Gastroesophageal sphincter (tissue), 3 donors: ENCODE measurements at regions not wholly inside any gene's neighbourhood (a gene's known extent, or its start where the extent isn't known, plus 50 kb on each side); places are given as distances from the start of the nearest gene placed in this dataset.

Source experiments
- POLR2A ChIP-seq, 2 donors: fragments of 450-650 bp; IDR thresholded peaks; one replicate each; pipeline ENCODE4 v1.6.1; 2017; ENCODE audit warnings: antibody characterized with exemption in 2 of 2, mild to moderate bottlenecking in 2 of 2, moderate library complexity in 1 of 2
- POLR2AphosphoS5 ChIP-seq: sonication (generic); formaldehyde crosslinking; IDR thresholded peaks from one replicate; pipeline ENCODE4 v1.6.1; 2017; ENCODE audit warnings: antibody characterized with exemption
- TF ChIP-seq, protein P1 (sequence below), 4 experiments: fragments of 200-600 bp in 2 of 4; fragments of 450-650 bp in 2 of 4; sonication (generic) in 1 of 4; IDR thresholded peaks; one replicate each; pipeline ENCODE4 v1.5.1; 2017 to 2019; ENCODE audit warnings: antibody characterized with exemption in 4 of 4, mild to moderate bottlenecking in 2 of 4, moderate library complexity in 2 of 4

- TF ChIP-seq POLR2A (IDR thresholded peaks at IDR 0.05) (no peak), POLR2AphosphoS5 (no peak)
- TF ChIP-seq, protein P1, sequence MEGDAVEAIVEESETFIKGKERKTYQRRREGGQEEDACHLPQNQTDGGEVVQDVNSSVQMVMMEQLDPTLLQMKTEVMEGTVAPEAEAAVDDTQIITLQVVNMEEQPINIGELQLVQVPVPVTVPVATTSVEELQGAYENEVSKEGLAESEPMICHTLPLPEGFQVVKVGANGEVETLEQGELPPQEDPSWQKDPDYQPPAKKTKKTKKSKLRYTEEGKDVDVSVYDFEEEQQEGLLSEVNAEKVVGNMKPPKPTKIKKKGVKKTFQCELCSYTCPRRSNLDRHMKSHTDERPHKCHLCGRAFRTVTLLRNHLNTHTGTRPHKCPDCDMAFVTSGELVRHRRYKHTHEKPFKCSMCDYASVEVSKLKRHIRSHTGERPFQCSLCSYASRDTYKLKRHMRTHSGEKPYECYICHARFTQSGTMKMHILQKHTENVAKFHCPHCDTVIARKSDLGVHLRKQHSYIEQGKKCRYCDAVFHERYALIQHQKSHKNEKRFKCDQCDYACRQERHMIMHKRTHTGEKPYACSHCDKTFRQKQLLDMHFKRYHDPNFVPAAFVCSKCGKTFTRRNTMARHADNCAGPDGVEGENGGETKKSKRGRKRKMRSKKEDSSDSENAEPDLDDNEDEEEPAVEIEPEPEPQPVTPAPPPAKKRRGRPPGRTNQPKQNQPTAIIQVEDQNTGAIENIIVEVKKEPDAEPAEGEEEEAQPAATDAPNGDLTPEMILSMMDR (IDR thresholded peaks at IDR 0.05): no peak
Measured at GRCh38 chr4:58411904-58412303, 1301.7 kb upstream of the IGFBP7 start.
